ENCODE measurements at regions not wholly inside any gene's neighbourhood (a gene's known extent, or its start where the extent isn't known, plus 50 kb on each side); places are given as distances from the start of the nearest gene placed in this dataset.

DNA sequence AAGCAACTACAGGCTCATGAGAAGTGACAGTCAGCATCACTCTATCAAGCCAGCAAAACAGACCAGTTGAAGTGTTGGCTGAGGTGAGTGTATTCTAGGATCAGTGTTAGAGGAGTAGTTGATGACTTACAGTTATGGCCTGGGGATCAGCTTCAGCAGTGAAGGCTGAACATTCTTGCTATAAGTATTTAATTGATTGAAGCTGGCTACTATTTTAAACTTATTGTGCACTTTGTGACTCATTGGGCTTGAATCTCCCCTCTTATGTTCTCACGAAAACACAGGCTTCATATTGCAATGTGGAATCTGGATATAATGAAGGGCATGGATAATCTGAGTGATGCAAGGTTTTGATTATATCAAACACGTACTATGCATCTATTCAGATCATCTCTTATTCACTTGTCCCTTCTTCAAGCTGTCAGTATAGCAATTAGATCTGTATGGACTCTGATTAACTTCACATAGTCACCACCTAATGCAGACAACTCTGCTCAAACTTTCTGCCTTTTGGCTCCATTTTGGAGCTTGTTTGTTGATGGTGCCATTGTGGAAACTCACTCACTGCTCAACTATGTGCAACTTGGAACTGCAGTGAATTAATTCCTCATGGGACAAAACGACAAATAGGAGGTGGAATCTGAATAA is 309.2 kb downstream of the SLC16A7 start:
- 49% methylated on average over 3 of the region's 3 CpGs for WGBS (ENCODE audit: insufficient coverage, low coverage, low lambda C conversion rate, missing lambda C conversion rate)
- no peak overlapping the region for H3K4me3 ChIP-seq
- no peaks in the 10 kb centered on the region for H3K36me3 ChIP-seq
- TF ChIP-seq, protein P1, sequence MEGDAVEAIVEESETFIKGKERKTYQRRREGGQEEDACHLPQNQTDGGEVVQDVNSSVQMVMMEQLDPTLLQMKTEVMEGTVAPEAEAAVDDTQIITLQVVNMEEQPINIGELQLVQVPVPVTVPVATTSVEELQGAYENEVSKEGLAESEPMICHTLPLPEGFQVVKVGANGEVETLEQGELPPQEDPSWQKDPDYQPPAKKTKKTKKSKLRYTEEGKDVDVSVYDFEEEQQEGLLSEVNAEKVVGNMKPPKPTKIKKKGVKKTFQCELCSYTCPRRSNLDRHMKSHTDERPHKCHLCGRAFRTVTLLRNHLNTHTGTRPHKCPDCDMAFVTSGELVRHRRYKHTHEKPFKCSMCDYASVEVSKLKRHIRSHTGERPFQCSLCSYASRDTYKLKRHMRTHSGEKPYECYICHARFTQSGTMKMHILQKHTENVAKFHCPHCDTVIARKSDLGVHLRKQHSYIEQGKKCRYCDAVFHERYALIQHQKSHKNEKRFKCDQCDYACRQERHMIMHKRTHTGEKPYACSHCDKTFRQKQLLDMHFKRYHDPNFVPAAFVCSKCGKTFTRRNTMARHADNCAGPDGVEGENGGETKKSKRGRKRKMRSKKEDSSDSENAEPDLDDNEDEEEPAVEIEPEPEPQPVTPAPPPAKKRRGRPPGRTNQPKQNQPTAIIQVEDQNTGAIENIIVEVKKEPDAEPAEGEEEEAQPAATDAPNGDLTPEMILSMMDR (IDR thresholded peaks at IDR 0.05) = no peak
- TF ChIP-seq POLR2A (IDR thresholded peaks at IDR 0.05) = no peak
- ATAC-seq (no peak), DNase-seq (no peak)
- H3K4me1 ChIP-seq = no peaks in the 10 kb centered on the region
- H3K9me3 ChIP-seq = no peaks in the 10 kb centered on the region
- intact Hi-C loops (cut with DNase I) = no loop called here
- H3K27ac ChIP-seq = no peak overlapping the region
- no peaks in the 10 kb centered on the region for H3K27me3 ChIP-seq

DNA sequence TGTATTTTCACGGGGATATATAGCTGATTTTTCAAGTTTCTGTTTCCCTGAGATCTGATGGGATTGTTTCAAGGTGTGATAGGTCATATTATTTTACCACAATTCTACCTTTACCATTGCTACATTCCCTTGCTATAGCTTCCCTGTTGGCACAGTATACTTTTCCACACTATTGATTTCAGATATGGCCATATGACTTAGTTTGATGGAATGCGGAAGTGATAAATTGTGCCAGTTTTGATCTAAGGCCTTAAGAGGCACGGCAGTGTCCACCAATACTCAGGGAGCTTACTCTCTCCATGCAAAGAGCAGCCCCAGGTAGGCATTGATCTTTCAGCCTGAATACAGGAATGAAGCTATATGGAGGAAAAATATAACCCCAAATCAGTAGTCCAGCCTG is 315.7 kb downstream of the SLC16A7 start:
- Histone ChIP-seq H3K4me3 (no peak overlapping the region), H3K9me3 (no peaks in the 10 kb centered on the region), H3K36me3 (no peaks in the 10 kb centered on the region), H3K27me3 (no peaks in the 10 kb centered on the region), H3K27ac (no peak overlapping the region), H3K4me1 (no peaks in the 10 kb centered on the region)
- TF ChIP-seq, protein P1 (IDR thresholded peaks at IDR 0.05) = no peak
- TF ChIP-seq POLR2A (IDR thresholded peaks at IDR 0.05) = no peak
- DNase-seq (no peak), ATAC-seq (no peak)
- 76% methylated on average over 3 of the region's 3 CpGs for WGBS (ENCODE audit: insufficient coverage, low coverage, low lambda C conversion rate, missing lambda C conversion rate)
- intact Hi-C loops (cut with DNase I) = no loop called here

DNA sequence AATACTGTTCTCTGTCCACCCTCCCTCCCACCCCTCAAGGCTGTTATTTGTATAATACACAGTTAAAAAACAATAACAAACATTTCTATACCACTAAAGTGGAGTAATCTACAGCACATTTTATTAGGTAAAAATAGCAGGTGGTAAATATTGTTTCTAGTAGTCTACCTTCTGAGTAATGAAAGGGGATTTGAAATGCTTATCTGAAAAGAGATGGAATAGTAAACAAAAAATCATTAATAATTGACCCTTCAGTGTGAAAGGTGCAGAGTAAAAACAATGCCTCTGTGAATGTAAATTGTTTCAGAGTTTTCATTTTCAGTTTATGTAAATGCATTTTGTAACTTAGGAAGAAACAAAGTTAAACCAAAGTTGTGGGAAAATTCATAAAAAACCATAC is 321.2 kb downstream of the SLC16A7 start:
- DNase-seq (no peak), ATAC-seq (no peak)
- TF ChIP-seq, protein P1 (IDR thresholded peaks at IDR 0.05) = no peak
- no peak for TF ChIP-seq POLR2A (IDR thresholded peaks at IDR 0.05)
- Histone ChIP-seq H3K27me3 (no peaks in the 10 kb centered on the region), H3K4me3 (no peak overlapping the region), H3K4me1 (no peaks in the 10 kb centered on the region), H3K36me3 (no peaks in the 10 kb centered on the region), H3K27ac (no peak overlapping the region), H3K9me3 (no peaks in the 10 kb centered on the region)
- intact Hi-C loops (cut with DNase I) = no loop called here

DNA sequence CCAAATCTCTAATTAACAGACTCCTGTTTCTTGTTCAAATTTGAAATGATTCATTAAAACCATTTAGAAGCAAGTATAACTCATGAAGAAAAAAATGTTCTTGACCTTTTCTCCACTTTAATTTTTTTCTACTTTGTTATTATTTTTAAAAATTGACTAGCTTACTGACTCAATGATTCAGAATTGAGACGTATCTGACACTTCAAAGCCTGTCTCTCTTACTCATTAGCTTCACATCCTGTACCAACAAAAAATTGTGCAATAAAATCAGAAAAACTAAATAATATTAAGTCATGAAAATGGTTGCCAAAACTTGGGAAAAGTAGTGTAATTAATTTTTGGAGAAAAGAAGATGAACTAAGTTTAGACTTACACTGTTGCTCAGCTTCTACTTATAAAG is 331.2 kb downstream of the SLC16A7 start:
- H3K36me3 ChIP-seq = no peaks in the 10 kb centered on the region
- DNase-seq = no peak
- WGBS (ENCODE audit: insufficient coverage, low coverage, low lambda C conversion rate, missing lambda C conversion rate) = 75% methylated on average over 1 of the region's 1 CpG
- no peaks in the 10 kb centered on the region for H3K27me3 ChIP-seq
- ATAC-seq = no peak
- H3K4me3 ChIP-seq = no peak overlapping the region
- H3K4me1 ChIP-seq = no peaks in the 10 kb centered on the region
- H3K27ac ChIP-seq = no peak overlapping the region
- TF ChIP-seq, protein P1 (IDR thresholded peaks at IDR 0.05) = no peak
- no peak for TF ChIP-seq POLR2A (IDR thresholded peaks at IDR 0.05)
- intact Hi-C loops (cut with DNase I) = no loop called here
- no peaks in the 10 kb centered on the region for H3K9me3 ChIP-seq

DNA sequence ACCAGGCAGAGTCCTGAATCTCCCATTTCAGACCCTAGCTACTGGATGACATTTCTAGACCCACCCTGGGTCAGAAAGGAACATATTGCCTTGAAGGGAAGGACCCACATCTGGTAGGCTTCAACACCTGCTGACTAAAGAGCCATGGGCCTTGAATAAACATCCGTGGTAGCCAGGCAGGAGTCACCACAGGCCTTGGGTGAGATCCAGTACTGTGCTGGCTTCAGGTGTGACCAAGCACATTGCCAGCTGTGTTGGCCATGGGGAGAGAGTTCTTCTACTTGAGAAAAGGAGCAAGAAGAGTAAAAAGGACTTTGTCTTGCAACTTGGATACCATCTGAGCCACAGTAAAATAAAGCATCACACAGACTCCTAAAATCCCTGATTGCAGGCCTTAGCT is 332.6 kb downstream of the SLC16A7 start:
- 57% methylated on average over 1 of the region's 1 CpG for WGBS (ENCODE audit: insufficient coverage, low coverage, low lambda C conversion rate, missing lambda C conversion rate)
- DNase-seq (no peak), ATAC-seq (no peak)
- Histone ChIP-seq H3K4me3 (no peak overlapping the region), H3K9me3 (no peaks in the 10 kb centered on the region), H3K27ac (no peak overlapping the region), H3K4me1 (no peaks in the 10 kb centered on the region), H3K27me3 (no peaks in the 10 kb centered on the region), H3K36me3 (no peaks in the 10 kb centered on the region)
- TF ChIP-seq POLR2A (IDR thresholded peaks at IDR 0.05) = no peak
- TF ChIP-seq, protein P1 (IDR thresholded peaks at IDR 0.05) = no peak
- intact Hi-C loops (cut with DNase I) = no loop called here

All from right lobe of liver (tissue), 6 donors.